NT2/D1 (cell line): ENCODE measurements at regions not wholly inside any gene's neighbourhood (a gene's known extent, or its start where the extent isn't known, plus 50 kb on each side); places are given as distances from the start of the nearest gene placed in this dataset.

Experiments
- DNase-seq: peaks from one replicate; pipeline ENCODE4 v3.0.0-alpha.2; 2011; ENCODE audit warnings: low read depth, low spot score
- H3K27me3 ChIP-seq: 2 replicates; pipeline ENCODE4 v1.6.0; 2011; ENCODE audit warnings: mild to moderate bottlenecking; ENCODE audit not compliant: insufficient read length, insufficient read depth
- H3K36me3 ChIP-seq: 2 replicates; pipeline ENCODE4 v1.6.1; 2011; ENCODE audit warnings: mild to moderate bottlenecking, low read length, mixed read lengths; ENCODE audit not compliant: insufficient read depth, insufficient read length
- H3K4me1 ChIP-seq: 2 replicates; pipeline ENCODE4 v1.5.1; 2011; ENCODE audit not compliant: insufficient read depth, insufficient read length
- H3K4me3 ChIP-seq: 2 replicates; pipeline ENCODE4 v1.5.1; 2011; ENCODE audit warnings: low read depth; ENCODE audit not compliant: insufficient read length
- H3K9ac ChIP-seq: 2 replicates; pipeline ENCODE4 v1.6.0; 2011; ENCODE audit warnings: low read depth; ENCODE audit not compliant: insufficient read length
- H3K9me3 ChIP-seq: 2 replicates; pipeline ENCODE4 v1.5.1; 2011; ENCODE audit warnings: mild to moderate bottlenecking, low read length; ENCODE audit not compliant: insufficient read depth
- SUZ12 ChIP-seq: IDR thresholded peaks from 2 replicates; pipeline ENCODE4 v1.6.1; 2011; ENCODE audit not compliant: insufficient read length, insufficient read depth; ENCODE audit errors: extremely low read depth
- YY1 ChIP-seq: IDR thresholded peaks from 2 replicates; pipeline ENCODE4 v1.6.1; 2011; ENCODE audit not compliant: insufficient read length, insufficient read depth
- ZNF274 ChIP-seq: IDR thresholded peaks from 2 replicates; pipeline ENCODE4 v1.6.1; 2011; ENCODE audit warnings: mild to moderate bottlenecking, low read depth, low read length

DNA sequence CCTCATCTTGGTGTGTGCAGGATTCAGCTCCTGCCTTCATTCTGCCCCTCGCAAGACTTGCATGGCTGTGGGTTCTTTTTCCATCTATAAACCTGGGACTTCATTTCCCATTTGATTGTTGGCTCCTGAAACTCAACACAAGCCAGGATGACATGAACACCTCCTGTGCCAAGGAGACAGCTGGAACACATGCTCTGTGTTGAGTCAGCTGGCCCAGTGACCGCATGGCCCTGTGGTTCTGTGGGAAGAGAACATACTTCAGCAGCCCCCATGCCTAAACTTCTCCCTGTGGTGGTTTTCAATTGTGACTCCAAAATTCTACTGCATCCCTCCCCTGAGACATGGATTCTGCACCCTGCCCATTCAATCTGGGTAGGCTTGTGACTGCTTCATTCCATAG is 57.9 kb upstream of the FOXF1 start:
- peaks cover 12% of the 10 kb centered on the region; the same call in 1 of the 2 replicates for H3K9me3 ChIP-seq
- TF ChIP-seq SUZ12, result no peak
- TF ChIP-seq ZNF274, result no peak
- no peak for TF ChIP-seq YY1
- H3K4me3 ChIP-seq, result no peak overlapping the region
- H3K9ac ChIP-seq, result no peak overlapping the region
- peaks cover 5% of the 10 kb centered on the region for H3K27me3 ChIP-seq
- H3K4me1 ChIP-seq, result no peaks in the 10 kb centered on the region
- DNase-seq, result no peak
- H3K36me3 ChIP-seq, result no peaks in the 10 kb centered on the region

DNA sequence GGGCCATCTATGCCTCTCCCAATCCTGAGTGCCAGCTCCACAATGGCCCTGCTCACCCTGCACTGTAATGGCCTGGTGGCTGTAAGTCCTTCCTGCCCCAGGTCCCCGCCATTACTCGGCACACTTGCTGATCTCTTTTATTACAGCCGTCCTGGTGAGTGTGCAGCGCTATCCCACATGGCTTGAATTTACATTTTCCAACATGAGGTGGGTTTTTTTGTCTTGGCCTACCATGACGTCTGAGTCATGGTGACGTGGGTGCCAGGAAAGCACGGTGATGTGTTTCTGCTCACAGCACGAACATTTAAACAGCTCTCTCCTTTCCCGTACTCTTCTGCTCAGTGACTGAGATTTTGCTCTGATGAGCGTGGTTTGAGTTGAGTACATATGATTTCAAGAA is 55.2 kb upstream of the FOXF1 start:
- Histone ChIP-seq H3K36me3 (no peaks in the 10 kb centered on the region), H3K4me1 (no peaks in the 10 kb centered on the region), H3K9me3 (peaks cover 9% of the 10 kb centered on the region; the same call in 1 of the 2 replicates), H3K9ac (no peak overlapping the region), H3K27me3 (peaks cover 12% of the 10 kb centered on the region), H3K4me3 (no peak overlapping the region)
- DNase-seq, result no peak
- TF ChIP-seq YY1 (no peak), SUZ12 (no peak), ZNF274 (no peak)

DNA sequence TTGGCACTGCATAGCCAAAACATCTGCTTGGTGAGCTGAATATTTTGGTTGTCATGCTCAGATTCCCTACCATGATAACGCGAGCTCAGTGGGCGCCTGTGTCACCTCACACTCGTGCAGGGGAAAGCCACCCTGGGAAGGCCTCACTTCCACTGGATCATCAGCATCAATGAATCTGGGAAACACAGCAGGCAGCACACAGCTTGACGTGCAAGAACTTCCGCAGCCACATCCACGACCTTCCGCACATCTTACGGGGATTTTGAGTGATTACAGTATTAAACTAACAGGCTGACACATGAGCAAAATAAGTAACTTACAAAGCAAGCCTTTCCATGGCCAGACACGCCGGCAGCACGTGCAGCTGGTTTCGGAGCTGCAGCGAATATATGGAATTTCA is 54.7 kb upstream of the FOXF1 start:
- no peak for DNase-seq
- Histone ChIP-seq H3K36me3 (no peaks in the 10 kb centered on the region), H3K27me3 (peaks cover 13% of the 10 kb centered on the region), H3K9me3 (peaks cover 14% of the 10 kb centered on the region; the same call in 1 of the 2 replicates), H3K4me3 (no peak overlapping the region), H3K4me1 (no peaks in the 10 kb centered on the region), H3K9ac (no peak overlapping the region)
- TF ChIP-seq ZNF274, result no peak
- no peak for TF ChIP-seq SUZ12
- no peak for TF ChIP-seq YY1

DNA sequence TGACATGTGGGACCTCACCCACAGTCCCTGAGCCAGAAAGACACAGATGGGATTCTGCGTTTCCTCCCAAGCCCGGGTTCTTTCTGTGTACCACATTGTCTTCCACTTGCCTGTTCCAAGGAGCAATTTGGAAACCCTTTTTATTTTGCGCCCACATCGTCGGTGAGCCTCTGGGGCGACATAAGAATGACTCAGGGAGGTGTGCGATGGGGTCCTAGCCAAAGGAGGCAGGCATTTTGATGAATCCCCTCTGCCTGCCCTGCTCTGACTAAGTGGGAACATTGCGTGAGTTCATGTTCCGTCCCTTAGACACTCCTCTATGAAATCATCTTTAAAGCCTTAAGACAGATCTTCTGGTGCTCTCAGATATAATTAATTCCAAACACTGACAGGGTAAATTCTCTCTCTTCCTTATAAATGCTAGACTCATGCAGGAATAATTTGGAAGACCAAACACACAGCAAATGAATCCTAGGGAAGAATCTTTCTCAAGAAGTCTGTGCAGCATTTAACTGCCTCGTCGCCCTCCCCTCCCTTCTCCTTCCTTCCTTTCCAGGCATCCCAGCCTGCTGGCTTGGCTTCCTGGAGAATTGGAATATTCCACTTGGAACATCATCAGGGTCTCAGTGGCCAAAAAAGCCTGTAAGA is 52.7 kb upstream of the FOXF1 start:
- H3K9ac ChIP-seq, result no peak overlapping the region
- peaks cover 15% of the 10 kb centered on the region for H3K27me3 ChIP-seq
- no peak for DNase-seq
- H3K4me3 ChIP-seq, result no peak overlapping the region
- H3K9me3 ChIP-seq, result peaks cover 27% of the 10 kb centered on the region; the same call in 1 of the 2 replicates
- H3K4me1 ChIP-seq, result no peaks in the 10 kb centered on the region
- TF ChIP-seq YY1 (no peak), ZNF274 (no peak), SUZ12 (no peak)
- no peaks in the 10 kb centered on the region for H3K36me3 ChIP-seq

DNA sequence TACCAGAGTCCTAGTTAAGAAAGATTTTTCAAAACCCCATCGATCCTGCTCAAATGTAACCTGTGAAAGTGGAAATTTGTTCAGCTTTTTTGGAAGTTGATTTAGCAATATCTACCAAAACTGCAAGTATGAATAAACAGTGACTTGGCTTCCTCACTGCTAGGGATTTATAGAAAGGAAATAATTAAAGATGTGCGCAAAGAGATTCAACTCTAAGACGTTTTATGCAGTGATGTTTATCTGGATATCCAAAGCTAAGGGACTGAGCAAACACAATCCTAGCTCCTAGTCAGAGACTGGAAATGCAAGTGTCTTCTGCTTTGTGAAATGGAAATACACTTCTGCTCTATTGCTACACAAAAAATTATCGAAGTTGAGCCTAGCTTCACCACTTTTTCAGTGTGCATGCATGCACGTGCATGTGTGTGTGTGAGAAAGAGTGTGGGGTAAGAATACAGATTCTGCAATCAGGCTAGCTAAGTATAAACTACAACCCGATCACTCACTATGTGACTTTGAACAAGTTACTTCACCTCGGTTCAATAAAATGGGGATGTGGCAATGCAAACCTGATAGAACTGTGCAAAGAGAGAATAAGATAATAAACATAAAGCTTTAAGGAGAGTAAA is 52.1 kb upstream of the FOXF1 start:
- Histone ChIP-seq H3K9ac (no peak overlapping the region), H3K4me3 (no peak overlapping the region), H3K9me3 (peaks cover 23% of the 10 kb centered on the region; the same call in 1 of the 2 replicates), H3K4me1 (no peaks in the 10 kb centered on the region), H3K36me3 (no peaks in the 10 kb centered on the region), H3K27me3 (peaks cover 15% of the 10 kb centered on the region)
- TF ChIP-seq YY1, result no peak
- TF ChIP-seq SUZ12, result no peak
- no peak for TF ChIP-seq ZNF274
- no peak for DNase-seq

DNA sequence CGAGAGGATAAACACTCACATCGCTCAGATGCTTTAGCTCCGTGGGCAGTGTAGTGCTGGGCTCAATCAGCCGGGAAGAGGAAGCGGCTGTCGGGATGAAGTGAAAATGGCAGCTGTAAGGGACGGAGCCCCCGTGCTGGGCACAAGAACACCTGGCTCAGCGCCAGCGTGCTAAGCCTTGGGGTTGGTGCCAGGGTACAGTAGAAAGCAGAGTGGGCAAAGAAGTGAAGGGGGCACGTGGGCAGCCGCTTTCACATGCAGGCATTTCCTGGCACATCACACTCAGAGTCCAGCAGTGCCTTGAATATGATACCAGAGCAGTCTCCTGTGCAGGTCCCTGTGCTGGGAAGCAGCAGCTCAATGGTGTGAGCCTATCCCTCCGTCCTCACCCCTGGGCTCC is 51.1 kb upstream of the FOXF1 start:
- no peak overlapping the region for H3K4me3 ChIP-seq
- DNase-seq, result no peak
- no peaks in the 10 kb centered on the region for H3K36me3 ChIP-seq
- TF ChIP-seq SUZ12 (no peak), ZNF274 (no peak), YY1 (no peak)
- H3K27me3 ChIP-seq, result peaks cover 15% of the 10 kb centered on the region
- H3K4me1 ChIP-seq, result no peaks in the 10 kb centered on the region
- peaks cover 26% of the 10 kb centered on the region for H3K9me3 ChIP-seq
- no peak overlapping the region for H3K9ac ChIP-seq
